K562 (cell line): ENCODE measurements at regions not wholly inside any gene's neighbourhood (a gene's known extent, or its start where the extent isn't known, plus 50 kb on each side); places are given as distances from the start of the nearest gene placed in this dataset.

Source experiments
- EP300 ChIP-seq: IDR thresholded peaks from 2 replicates; pipeline ENCODE4 v1.6.1; 2012; ENCODE audit warnings: low read length, improper control_type of control experiment
- GABPB2 ChIP-seq: fragments of 250-450 bp; sonication (Bioruptor Pico); conservative IDR thresholded peaks from 2 replicates; pipeline ENCODE4 v1.5.1; 2021; ENCODE audit warnings: mild to moderate bottlenecking
- KDM4B ChIP-seq, 2 experiments: fragments of 450-650 bp in 1 of 2; sonication (generic) in 1 of 2; IDR thresholded peaks; 2 replicates each; pipeline ENCODE4 v1.6.1; 2016 to 2017; ENCODE audit warnings: borderline replicate concordance in 2 of 2, antibody characterized with exemption in 1 of 2, low read depth in 1 of 2, mild to moderate bottlenecking in 1 of 2
- MXI1 ChIP-seq: IDR thresholded peaks from 2 replicates; pipeline ENCODE4 v1.6.1; 2011; ENCODE audit warnings: low read depth, mild to moderate bottlenecking, improper control_type of control experiment, low read length
- ZNF24 ChIP-seq: fragments of 450-650 bp; IDR thresholded peaks from 2 replicates; pipeline ENCODE4 v1.6.1; 2016
- ZNF280B ChIP-seq: fragments of 250-450 bp; sonication (Bioruptor Pico); IDR thresholded peaks from 2 replicates; pipeline ENCODE4 v1.5.1; 2021; ENCODE audit warnings: mild to moderate bottlenecking

DNA sequence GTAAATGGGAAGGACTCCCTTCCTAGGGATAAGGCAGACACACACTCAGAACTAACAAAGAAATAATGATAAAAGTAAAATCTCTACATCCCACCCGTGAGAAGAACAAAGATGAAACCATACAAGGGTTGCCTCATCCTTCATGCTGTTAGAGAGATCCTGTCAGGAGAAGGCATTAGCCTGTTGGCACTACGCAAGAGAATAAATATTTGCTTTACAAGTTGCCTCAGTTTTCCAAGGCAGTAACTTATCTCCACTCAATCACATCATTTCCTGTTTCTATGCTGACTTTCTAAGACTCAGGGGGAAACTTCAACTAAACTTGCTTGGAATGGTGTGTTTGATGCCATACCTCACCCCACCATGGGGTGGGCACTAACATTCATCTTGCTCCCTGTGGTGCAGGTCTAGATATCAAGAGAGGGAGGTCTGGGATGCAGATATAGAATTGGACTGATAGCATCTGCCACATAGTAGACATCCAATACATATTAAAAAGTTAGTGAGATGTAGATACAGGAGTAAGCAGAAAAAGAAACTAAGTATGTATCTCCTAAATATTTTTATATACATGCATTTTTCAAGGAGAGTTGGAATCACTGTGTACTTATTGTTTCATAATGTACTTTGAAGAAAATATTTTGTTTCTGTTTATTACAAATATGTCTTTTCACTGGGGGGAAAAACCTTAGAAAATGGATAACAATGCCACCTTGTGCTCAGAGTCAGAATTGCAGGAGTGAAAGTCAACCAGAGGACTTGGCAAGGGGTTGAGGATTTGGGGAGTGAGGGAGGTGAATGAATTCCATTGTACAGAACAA, 57.2 kb upstream of the BEX4 start:
- TF ChIP-seq EP300 (no peak), ZNF280B (CRISPR knock-in tag) (no peak), ZNF24 (no peak), GABPB2 (CRISPR knock-in tag) (no peak), KDM4B (IDR thresholded peaks at IDR 0.05; ENCODE audit: borderline replicate concordance in 2 of 2, low read depth in 1 of 2) (no peak), MXI1 (no peak)
